ENCODE measurements at regions not wholly inside any gene's neighbourhood (a gene's known extent, or its start where the extent isn't known, plus 50 kb on each side); places are given as distances from the start of the nearest gene placed in this dataset.
A peak's percentile ranks its signal among the peaks of the same experiment; 100 is the strongest.
"Not testable (repeated sequence)": the region's sequence is repeated elsewhere in the genome, so short reads cannot be mapped to it uniquely, and the experiment has no call there.

DNA sequence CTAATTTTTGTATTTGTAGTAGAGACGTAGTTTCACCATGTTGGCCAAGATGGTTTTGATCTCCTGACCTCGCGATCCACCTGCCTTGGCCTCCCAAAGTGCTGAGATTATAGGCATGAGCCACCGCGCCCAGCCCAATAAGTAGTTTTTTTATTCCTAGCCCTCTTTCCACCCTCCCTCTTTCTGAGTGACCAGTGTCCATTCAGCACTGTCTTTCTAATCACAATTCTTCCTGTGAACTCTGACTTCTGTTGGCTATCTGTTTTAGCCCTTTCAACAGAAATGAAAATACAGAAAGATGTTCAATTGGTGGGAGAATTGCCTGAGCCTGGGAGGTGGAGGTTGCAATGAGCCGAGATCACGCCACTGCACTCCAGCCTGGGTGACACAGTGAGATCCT lies 122.3 kb upstream of the LIFR start:
- WGBS, 2 experiments (ENCODE audit: insufficient coverage in 2 of 2), result 98% methylated on average over 5 of the region's 7 CpGs
- H3K9me3 ChIP-seq (ENCODE audit: control insufficient read depth, low read length); H3K4me1 ChIP-seq (ENCODE audit: control insufficient read depth, insufficient read depth, low read length, poor library complexity, severe bottlenecking); H3K27ac ChIP-seq (ENCODE audit: low read depth, low read length, severe bottlenecking); H3K36me3 ChIP-seq (ENCODE audit: control insufficient read depth, insufficient read depth, low read length); H3K4me3 ChIP-seq (ENCODE audit: extremely low read depth, insufficient read depth, low read length, poor library complexity, severe bottlenecking): not testable (repeated sequence)

DNA sequence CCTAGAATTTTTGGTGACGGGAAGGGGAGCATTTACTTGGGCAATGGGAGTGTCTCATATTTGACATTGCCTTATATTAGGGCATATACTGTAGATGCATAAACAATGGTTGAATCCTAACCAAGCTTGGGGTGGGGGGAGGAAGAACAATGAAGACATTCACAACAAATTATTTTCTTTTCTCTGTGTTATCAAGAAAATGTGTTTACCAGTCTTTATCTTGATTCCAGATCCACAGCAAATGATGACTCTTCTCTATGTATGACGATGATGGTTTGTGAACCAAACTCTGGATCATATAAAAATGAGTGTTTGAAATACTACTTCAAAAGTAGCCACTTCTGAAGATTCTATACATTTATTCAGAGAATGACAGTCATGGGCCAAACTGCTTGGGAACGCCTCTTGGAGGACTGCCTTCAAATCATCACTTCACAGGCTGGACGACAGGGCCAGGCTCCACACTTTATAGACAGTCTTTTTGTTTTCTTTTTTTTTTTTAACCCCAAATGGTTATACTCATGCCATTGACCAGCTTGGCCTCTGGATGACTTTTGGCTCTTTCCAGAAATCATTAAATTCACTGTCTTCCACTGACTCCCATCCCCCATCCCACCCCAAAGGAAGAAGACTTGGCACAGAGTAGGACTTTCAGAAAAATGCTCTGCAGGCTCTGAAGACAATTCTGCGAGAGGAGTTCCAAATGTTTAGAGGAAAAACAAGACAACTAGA lies 123.8 kb upstream of the LIFR start:
- no peak overlapping the region for H3K4me3 ChIP-seq (ENCODE audit: extremely low read depth, insufficient read depth, low read length, poor library complexity, severe bottlenecking)

DNA sequence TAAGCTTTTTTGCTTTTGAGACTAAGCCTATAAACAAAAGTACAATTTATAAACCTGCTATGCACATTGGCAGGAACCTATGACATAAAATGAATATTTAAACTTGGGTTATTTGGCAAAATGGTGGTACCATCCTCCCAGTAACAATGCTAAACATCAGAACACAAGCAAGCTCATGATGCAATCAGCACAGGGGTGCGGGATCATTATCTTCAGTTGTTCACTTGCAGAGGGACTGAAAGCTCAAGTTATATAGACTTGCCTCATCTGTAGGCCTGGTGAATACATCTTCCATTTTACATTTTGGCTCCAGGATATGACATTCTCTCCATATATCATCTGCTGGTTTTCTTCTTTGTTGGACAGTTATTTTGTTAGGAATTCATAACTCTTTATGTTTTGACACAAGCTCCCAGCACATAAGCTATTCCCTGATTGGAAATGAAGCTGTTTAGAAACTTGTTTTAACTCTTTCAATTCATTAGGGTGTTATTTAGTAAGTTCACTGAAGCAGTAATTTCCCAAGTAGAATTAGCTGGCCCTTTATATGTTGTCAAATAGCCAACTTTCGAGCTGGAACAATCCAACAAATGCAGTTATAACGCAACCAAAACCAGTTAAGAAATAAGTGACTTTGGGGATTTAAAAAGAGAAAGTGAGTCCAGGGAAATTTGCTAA lies 124.7 kb upstream of the LIFR start:
- H3K36me3 ChIP-seq (ENCODE audit: control insufficient read depth, insufficient read depth, low read length), result no peaks in the 10 kb centered on the region
- H3K9me3 ChIP-seq (ENCODE audit: control insufficient read depth, low read length), result no peaks in the 10 kb centered on the region
- H3K27ac ChIP-seq (ENCODE audit: low read depth, low read length, severe bottlenecking), result no peak overlapping the region
- 92 to 100% methylated on average over 2 to 3 of the region's 3 CpGs for WGBS, 2 experiments (ENCODE audit: insufficient coverage in 2 of 2)
- no peak overlapping the region for H3K4me3 ChIP-seq (ENCODE audit: extremely low read depth, insufficient read depth, low read length, poor library complexity, severe bottlenecking)
- H3K4me1 ChIP-seq (ENCODE audit: control insufficient read depth, insufficient read depth, low read length, poor library complexity, severe bottlenecking), result peaks cover 5% of the 10 kb centered on the region

More for the DNA sequence above, 123.8 kb upstream of the LIFR start:
- Histone ChIP-seq H3K4me1 (ENCODE audit: control insufficient read depth, insufficient read depth, low read length, poor library complexity, severe bottlenecking) (peaks cover 5% of the 10 kb centered on the region), H3K9me3 (ENCODE audit: control insufficient read depth, low read length) (no peaks in the 10 kb centered on the region), H3K27ac (ENCODE audit: low read depth, low read length, severe bottlenecking) (no peak overlapping the region), H3K36me3 (ENCODE audit: control insufficient read depth, insufficient read depth, low read length) (no peaks in the 10 kb centered on the region)
- 94 to 100% methylated on average over 2 to 4 of the region's 5 CpGs for WGBS, 2 experiments (ENCODE audit: insufficient coverage in 2 of 2)

DNA sequence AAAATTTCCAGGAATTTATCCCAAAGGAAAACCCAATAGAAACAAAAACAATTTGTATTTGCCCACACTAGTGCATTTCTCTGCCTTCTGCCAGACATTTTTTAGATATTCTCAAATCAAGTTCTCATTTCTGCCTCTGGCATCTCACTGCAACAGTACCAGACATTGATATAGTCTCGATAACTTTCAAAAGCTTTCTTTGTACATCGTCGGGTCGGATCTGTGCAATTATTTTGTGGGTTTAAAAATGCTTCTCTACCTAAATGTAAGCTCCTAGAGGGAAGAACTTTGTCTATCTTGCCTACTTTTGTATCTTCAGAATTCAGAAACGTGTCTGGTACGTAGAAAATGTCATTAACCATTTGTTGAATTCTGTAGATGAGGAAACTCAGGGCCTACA lies 125.5 kb upstream of the LIFR start:
- Histone ChIP-seq H3K4me1 (ENCODE audit: control insufficient read depth, insufficient read depth, low read length, poor library complexity, severe bottlenecking) (peaks cover 5% of the 10 kb centered on the region), H3K4me3 (ENCODE audit: extremely low read depth, insufficient read depth, low read length, poor library complexity, severe bottlenecking) (no peak overlapping the region), H3K36me3 (ENCODE audit: control insufficient read depth, insufficient read depth, low read length) (no peaks in the 10 kb centered on the region), H3K27ac (ENCODE audit: low read depth, low read length, severe bottlenecking) (no peak overlapping the region), H3K9me3 (ENCODE audit: control insufficient read depth, low read length) (no peaks in the 10 kb centered on the region)
- 96% methylated on average over 4 of the region's 6 CpGs; no CpG with 5 or more reads in 1 of the 2 experiments for WGBS, 2 experiments (ENCODE audit: insufficient coverage in 2 of 2)

DNA sequence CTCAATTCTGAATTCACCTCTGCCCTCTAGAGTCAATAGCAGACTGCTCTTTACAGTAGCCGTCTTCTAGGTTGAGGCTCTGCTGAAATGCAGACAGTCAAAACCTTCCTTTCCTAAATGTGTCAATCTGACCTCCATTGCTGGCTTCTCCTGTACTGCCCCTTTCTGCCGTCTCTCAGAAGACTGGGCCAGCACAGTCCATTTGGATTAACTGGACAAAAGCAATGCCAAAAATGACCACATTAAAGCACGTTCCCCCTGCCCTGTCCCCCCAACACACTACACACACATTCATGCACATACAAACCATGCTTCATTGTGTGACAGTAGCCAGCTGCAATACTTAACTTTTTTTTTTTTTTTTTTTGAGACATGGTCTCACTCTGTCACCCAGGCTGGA lies 130.2 kb upstream of the LIFR start:
- 85 to 92% methylated on average over 3 of the region's 3 CpGs for WGBS, 2 experiments (ENCODE audit: insufficient coverage in 2 of 2)
- no peak overlapping the region for H3K27ac ChIP-seq (ENCODE audit: low read depth, low read length, severe bottlenecking)
- peaks cover 8% of the 10 kb centered on the region for H3K9me3 ChIP-seq (ENCODE audit: control insufficient read depth, low read length)
- H3K4me3 ChIP-seq (ENCODE audit: extremely low read depth, insufficient read depth, low read length, poor library complexity, severe bottlenecking), result no peak overlapping the region
- H3K4me1 ChIP-seq (ENCODE audit: control insufficient read depth, insufficient read depth, low read length, poor library complexity, severe bottlenecking), result peaks cover 2% of the 10 kb centered on the region
- H3K36me3 ChIP-seq (ENCODE audit: control insufficient read depth, insufficient read depth, low read length), result no peaks in the 10 kb centered on the region

DNA sequence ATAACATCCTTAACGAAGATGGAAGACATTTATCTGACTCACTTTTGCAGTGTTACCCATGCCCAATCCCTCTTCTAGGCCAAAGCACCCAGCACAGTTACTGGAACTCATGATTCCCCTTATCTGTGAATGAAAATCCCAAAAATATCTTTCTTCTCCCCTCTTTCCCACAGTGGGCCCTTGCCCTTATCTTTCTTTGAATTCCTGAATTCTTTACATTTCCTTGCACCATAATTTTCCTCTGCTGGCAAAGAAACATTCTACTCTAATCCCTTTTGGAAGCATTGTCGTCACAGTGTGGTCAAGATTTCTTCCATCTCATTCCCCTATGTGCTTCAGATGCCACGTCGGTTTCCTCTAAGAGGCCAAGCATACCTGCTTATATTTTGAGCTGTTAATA lies 135.9 kb upstream of the LIFR start:
- 95 to 98% methylated on average over 4 of the region's 4 CpGs for WGBS, 2 experiments (ENCODE audit: insufficient coverage in 2 of 2)
- no peaks in the 10 kb centered on the region for H3K36me3 ChIP-seq (ENCODE audit: control insufficient read depth, insufficient read depth, low read length)
- H3K4me3 ChIP-seq (ENCODE audit: extremely low read depth, insufficient read depth, low read length, poor library complexity, severe bottlenecking), result no peak overlapping the region
- peaks cover 8% of the 10 kb centered on the region for H3K9me3 ChIP-seq (ENCODE audit: control insufficient read depth, low read length)
- peaks cover 29% of the 10 kb centered on the region for H3K4me1 ChIP-seq (ENCODE audit: control insufficient read depth, insufficient read depth, low read length, poor library complexity, severe bottlenecking)
- peak overlapping the region; percentile 55 for H3K27ac ChIP-seq (ENCODE audit: low read depth, low read length, severe bottlenecking)

DNA sequence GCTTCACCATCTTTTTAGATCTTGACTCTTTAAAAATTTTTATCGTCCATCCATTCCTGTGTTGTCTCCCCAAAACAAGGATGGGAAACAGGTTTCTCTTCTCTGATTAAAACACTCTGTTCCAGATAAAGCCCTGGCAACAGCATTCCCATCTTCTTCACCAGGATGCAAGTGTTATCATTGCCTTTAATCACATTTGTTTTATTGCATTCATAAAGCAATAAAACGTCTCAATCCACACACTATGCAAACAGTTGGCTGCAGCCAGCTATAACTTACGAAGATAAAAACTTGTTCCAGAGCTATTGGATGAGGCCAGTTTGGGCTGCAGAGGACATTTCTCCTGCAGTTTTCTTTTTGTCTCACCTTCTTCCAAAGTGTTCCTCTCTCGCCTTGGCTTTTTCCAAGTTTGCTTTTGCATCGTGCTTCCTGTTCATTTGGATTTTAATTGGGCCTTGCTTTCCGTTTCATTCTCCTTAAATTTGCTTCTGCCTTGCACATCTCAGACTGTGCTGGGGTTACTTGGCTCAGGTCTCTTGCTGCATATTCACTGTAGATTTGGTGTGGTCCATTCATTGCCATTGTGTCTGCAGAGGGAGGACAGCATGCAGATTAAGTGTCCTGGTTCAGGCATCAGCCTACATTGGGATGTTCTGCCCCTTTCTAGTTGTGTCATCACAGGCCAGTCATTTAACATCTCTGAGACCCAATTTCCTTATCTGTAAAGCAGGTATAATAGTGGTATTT lies 136.5 kb upstream of the LIFR start:
- Histone ChIP-seq H3K36me3 (ENCODE audit: control insufficient read depth, insufficient read depth, low read length) (no peaks in the 10 kb centered on the region), H3K9me3 (ENCODE audit: control insufficient read depth, low read length) (peaks cover 8% of the 10 kb centered on the region), H3K27ac (ENCODE audit: low read depth, low read length, severe bottlenecking) (peak overlapping the region; percentile 55), H3K4me1 (ENCODE audit: control insufficient read depth, insufficient read depth, low read length, poor library complexity, severe bottlenecking) (peaks cover 29% of the 10 kb centered on the region), H3K4me3 (ENCODE audit: extremely low read depth, insufficient read depth, low read length, poor library complexity, severe bottlenecking) (no peak overlapping the region)
- 92 to 93% methylated on average over 5 of the region's 6 CpGs for WGBS, 2 experiments (ENCODE audit: insufficient coverage in 2 of 2)

DNA sequence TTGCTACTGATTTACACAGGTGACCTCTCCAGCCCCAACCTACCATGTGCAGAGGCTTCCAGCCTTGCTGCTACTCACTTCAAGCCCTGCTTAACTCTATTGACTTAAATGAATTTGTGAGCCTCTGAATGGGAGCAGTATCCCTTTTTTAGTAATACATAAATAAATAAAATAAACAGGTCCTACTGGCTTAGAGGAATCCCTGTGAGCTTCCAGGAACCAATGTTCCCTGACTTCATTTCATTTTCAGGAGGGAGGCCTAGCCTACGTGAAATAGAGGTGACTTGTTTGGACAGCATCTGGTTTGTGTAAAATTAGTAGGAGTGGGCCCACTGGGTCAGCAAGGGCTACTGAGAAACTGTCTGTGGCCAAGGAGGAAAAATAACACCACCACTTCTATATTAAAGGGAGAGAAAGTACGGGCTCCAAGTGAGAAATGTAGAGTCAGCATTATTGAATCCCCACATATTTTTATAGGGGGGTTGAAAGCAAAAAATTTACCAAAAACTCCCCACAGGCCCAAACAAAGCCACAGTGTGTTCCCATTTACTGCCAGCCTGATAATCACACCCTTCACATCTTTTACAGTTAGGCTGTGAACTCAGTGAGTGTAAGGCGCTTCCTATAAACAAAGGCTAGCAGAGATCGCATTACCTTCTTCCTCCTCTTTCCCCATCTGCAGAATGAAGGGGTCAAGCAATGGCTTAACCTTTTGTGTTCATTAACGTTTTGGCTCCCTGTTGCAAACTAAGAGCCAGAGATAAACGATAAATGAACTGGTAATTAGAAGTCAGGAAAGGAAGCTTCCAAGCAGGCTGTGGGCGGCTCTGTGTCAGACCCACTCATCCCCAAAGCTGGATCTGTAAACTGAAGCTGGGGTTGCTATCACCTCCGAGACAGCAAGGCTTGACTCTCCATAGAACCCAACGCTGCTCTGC lies 138.8 kb upstream of the LIFR start:
- H3K27ac ChIP-seq (ENCODE audit: low read depth, low read length, severe bottlenecking), result peak overlapping the region; percentile 65
- no peak overlapping the region for H3K4me3 ChIP-seq (ENCODE audit: extremely low read depth, insufficient read depth, low read length, poor library complexity, severe bottlenecking)
- peaks cover 13% of the 10 kb centered on the region for H3K9me3 ChIP-seq (ENCODE audit: control insufficient read depth, low read length)
- 51 to 68% methylated on average over 6 to 7 of the region's 9 CpGs for WGBS, 2 experiments (ENCODE audit: insufficient coverage in 2 of 2)
- H3K36me3 ChIP-seq (ENCODE audit: control insufficient read depth, insufficient read depth, low read length), result no peaks in the 10 kb centered on the region
- H3K4me1 ChIP-seq (ENCODE audit: control insufficient read depth, insufficient read depth, low read length, poor library complexity, severe bottlenecking), result peaks cover 29% of the 10 kb centered on the region

DNA sequence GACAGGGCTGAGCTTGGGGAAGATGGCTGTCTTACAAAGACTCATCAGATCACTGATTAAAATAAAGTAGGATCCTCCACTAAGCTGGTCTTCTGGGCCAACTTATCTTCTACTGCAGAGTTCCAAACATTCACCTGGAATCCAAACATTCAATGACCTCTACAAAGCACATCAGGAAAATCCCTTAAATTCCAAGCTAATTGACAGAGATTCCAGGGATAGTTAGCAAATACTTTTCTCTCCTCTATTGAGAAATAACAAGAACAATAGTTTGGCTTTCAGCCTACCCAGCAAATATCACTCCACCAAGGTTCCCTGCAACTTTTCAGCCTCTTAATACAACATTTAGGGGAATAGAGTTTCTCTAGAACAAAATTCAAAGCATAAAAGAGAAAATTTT lies 140.6 kb upstream of the LIFR start:
- Histone ChIP-seq H3K36me3 (ENCODE audit: control insufficient read depth, insufficient read depth, low read length) (no peaks in the 10 kb centered on the region), H3K4me1 (ENCODE audit: control insufficient read depth, insufficient read depth, low read length, poor library complexity, severe bottlenecking) (peaks cover 25% of the 10 kb centered on the region), H3K9me3 (ENCODE audit: control insufficient read depth, low read length) (peaks cover 13% of the 10 kb centered on the region), H3K4me3 (ENCODE audit: extremely low read depth, insufficient read depth, low read length, poor library complexity, severe bottlenecking) (no peak overlapping the region), H3K27ac (ENCODE audit: low read depth, low read length, severe bottlenecking) (peak overlapping the region; percentile 33)

DNA sequence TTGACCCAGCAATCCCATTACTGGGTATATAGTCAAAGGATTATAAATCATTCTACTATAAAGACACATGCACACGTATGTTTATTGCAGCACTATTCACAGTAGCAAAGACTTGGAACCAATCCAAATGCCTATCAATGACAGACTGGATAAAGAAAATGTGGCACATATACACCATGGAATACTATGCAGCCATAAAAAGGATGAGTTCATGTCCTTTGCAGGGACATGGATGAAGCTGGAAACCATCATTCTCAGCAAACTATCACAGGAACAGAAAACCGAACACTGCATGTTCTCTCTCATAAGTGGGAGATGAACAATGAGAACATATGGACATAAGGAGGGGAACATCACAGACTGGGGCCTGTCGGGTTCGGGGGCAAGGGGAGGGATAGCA lies 140.3 kb upstream of the OSMR start:
- 83% methylated on average over 1 of the region's 4 CpGs; no CpG with 5 or more reads in 1 of the 2 experiments for WGBS, 2 experiments (ENCODE audit: insufficient coverage in 2 of 2)
- peaks cover 11% of the 10 kb centered on the region for H3K4me1 ChIP-seq (ENCODE audit: control insufficient read depth, insufficient read depth, low read length, poor library complexity, severe bottlenecking)
- H3K36me3 ChIP-seq (ENCODE audit: control insufficient read depth, insufficient read depth, low read length); H3K9me3 ChIP-seq (ENCODE audit: control insufficient read depth, low read length); H3K4me3 ChIP-seq (ENCODE audit: extremely low read depth, insufficient read depth, low read length, poor library complexity, severe bottlenecking); H3K27ac ChIP-seq (ENCODE audit: low read depth, low read length, severe bottlenecking): not testable (repeated sequence)

Data from mesodermal cell (in vitro differentiated cells).